HEK293 (cell line): ENCODE measurements at regions not wholly inside any gene's neighbourhood (a gene's known extent, or its start where the extent isn't known, plus 50 kb on each side); places are given as distances from the start of the nearest gene placed in this dataset.

ENCODE experiments used
- BCL11B ChIP-seq: fragments of 450-650 bp; formaldehyde crosslinking; IDR thresholded peaks from 2 replicates; pipeline ENCODE4 v1.5.1; 2016; ENCODE audit warnings: low read depth, missing biosample characterization, missing genetic modification characterization
- GFI1B ChIP-seq: fragments of 450-650 bp; formaldehyde crosslinking; IDR thresholded peaks from 2 replicates; pipeline ENCODE4 v1.5.1; 2016; ENCODE audit warnings: missing biosample characterization, missing genetic modification characterization
- KLF1 ChIP-seq: fragments of 450-650 bp; formaldehyde crosslinking; IDR thresholded peaks from 2 replicates; pipeline ENCODE4 v1.5.1; 2016; ENCODE audit warnings: missing biosample characterization, missing genetic modification characterization
- KLF16 ChIP-seq: fragments of 450-650 bp; formaldehyde crosslinking; IDR thresholded peaks from 2 replicates; pipeline ENCODE4 v1.5.1; 2017; ENCODE audit warnings: missing biosample characterization, missing genetic modification characterization
- MEIS1 ChIP-seq: sonication (generic); formaldehyde crosslinking; IDR thresholded peaks from 2 replicates; pipeline ENCODE4 v1.8.1; 2022; ENCODE audit warnings: missing genetic modification reagents, mild to moderate bottlenecking, borderline replicate concordance
- YY1 ChIP-seq: fragments of 450-650 bp; formaldehyde crosslinking; IDR thresholded peaks from 2 replicates; pipeline ENCODE4 v1.5.1; 2018; ENCODE audit warnings: missing biosample characterization, missing genetic modification characterization
- ZBTB17 ChIP-seq: fragments of 450-650 bp; formaldehyde crosslinking; IDR thresholded peaks from 2 replicates; pipeline ENCODE4 v1.5.1; 2016; ENCODE audit warnings: missing biosample characterization, missing genetic modification characterization
- ZBTB8A ChIP-seq: fragments of 450-650 bp; formaldehyde crosslinking; IDR thresholded peaks from 2 replicates; pipeline ENCODE4 v1.5.1; 2016; ENCODE audit warnings: missing biosample characterization, missing genetic modification characterization
- ZIC2 ChIP-seq: fragments of 450-650 bp; formaldehyde crosslinking; IDR thresholded peaks from 2 replicates; pipeline ENCODE4 v1.5.1; 2016; ENCODE audit warnings: missing biosample characterization, missing genetic modification characterization
- ZNF10 ChIP-seq: fragments of 450-650 bp; formaldehyde crosslinking; IDR thresholded peaks from 2 replicates; pipeline ENCODE4 v1.5.1; 2017; ENCODE audit warnings: missing biosample characterization, missing genetic modification characterization
- ZNF146 ChIP-seq: fragments of 450-650 bp; formaldehyde crosslinking; IDR thresholded peaks from 2 replicates; pipeline ENCODE4 v1.5.1; 2016; ENCODE audit warnings: missing biosample characterization, missing genetic modification characterization
- ZNF184 ChIP-seq: fragments of 450-650 bp; IDR thresholded peaks from 2 replicates; pipeline ENCODE4 v1.5.1; 2018; ENCODE audit warnings: missing biosample characterization, mild to moderate bottlenecking, missing genetic modification characterization
- ZNF211 ChIP-seq: fragments of 450-650 bp; formaldehyde crosslinking; IDR thresholded peaks from 2 replicates; pipeline ENCODE4 v1.5.1; 2016; ENCODE audit warnings: low read depth, missing biosample characterization, missing genetic modification characterization
- ZNF274 ChIP-seq, 2 experiments: fragments of 200-500 bp in 1 of 2; fragments of 450-650 bp in 1 of 2; sonication (Bioruptor generic) in 1 of 2; formaldehyde crosslinking in 1 of 2; IDR thresholded peaks; 2 replicates each; pipeline versions ENCODE4 v1.5.1 to v1.6.1; 2014 to 2016; ENCODE audit warnings: borderline replicate concordance in 1 of 2, inconsistent platforms in 1 of 2, low read length in 1 of 2, missing biosample characterization in 1 of 2, missing genetic modification characterization in 1 of 2
- ZNF341 ChIP-seq: fragments of 450-650 bp; formaldehyde crosslinking; IDR thresholded peaks from 2 replicates; pipeline ENCODE4; 2016; ENCODE audit warnings: low read depth, missing biosample characterization, missing genetic modification characterization
- ZNF37A ChIP-seq: fragments of 450-650 bp; IDR thresholded peaks from 2 replicates; pipeline ENCODE4 v1.5.1; 2018; ENCODE audit warnings: missing biosample characterization, missing genetic modification characterization
- ZNF423 ChIP-seq: fragments of 450-650 bp; formaldehyde crosslinking; IDR thresholded peaks from 2 replicates; pipeline ENCODE4 v1.5.1; 2016; ENCODE audit warnings: missing biosample characterization, missing genetic modification characterization
- ZNF510 ChIP-seq: fragments of 450-650 bp; formaldehyde crosslinking; IDR thresholded peaks from 2 replicates; pipeline ENCODE4 v1.5.1; 2018; ENCODE audit warnings: mild to moderate bottlenecking, missing genetic modification characterization, missing biosample characterization; ENCODE audit not compliant: insufficient replicate concordance
- ZNF529 ChIP-seq: fragments of 450-650 bp; formaldehyde crosslinking; IDR thresholded peaks from 2 replicates; pipeline ENCODE4 v1.5.1; 2017; ENCODE audit warnings: missing genetic modification characterization, missing biosample characterization; ENCODE audit not compliant: insufficient replicate concordance
- ZNF548 ChIP-seq: fragments of 450-650 bp; formaldehyde crosslinking; IDR thresholded peaks from 2 replicates; pipeline ENCODE4 v1.5.1; 2016; ENCODE audit warnings: missing biosample characterization, missing genetic modification characterization
- ZNF555 ChIP-seq: fragments of 450-650 bp; formaldehyde crosslinking; conservative IDR thresholded peaks from 2 replicates; pipeline ENCODE4 v1.5.1; 2017; ENCODE audit warnings: missing biosample characterization, mild to moderate bottlenecking, missing genetic modification characterization, inconsistent platforms
- ZNF626 ChIP-seq: fragments of 450-650 bp; sonication (Bioruptor Pico); formaldehyde crosslinking; IDR thresholded peaks from 2 replicates; pipeline ENCODE4 v1.5.1; 2018; ENCODE audit warnings: missing biosample characterization, missing genetic modification characterization, inconsistent platforms
- ZNF660 ChIP-seq: fragments of 450-650 bp; IDR thresholded peaks from 2 replicates; pipeline ENCODE4 v1.5.1; 2018; ENCODE audit warnings: missing biosample characterization, mild to moderate bottlenecking, missing genetic modification characterization
- ZNF670 ChIP-seq: fragments of 450-650 bp; formaldehyde crosslinking; IDR thresholded peaks from 2 replicates; pipeline ENCODE4 v1.5.1; 2016; ENCODE audit warnings: missing biosample characterization, missing genetic modification characterization, low read depth
- ZNF677 ChIP-seq: fragments of 450-650 bp; IDR thresholded peaks from 2 replicates; pipeline ENCODE4 v1.5.0; 2018; ENCODE audit warnings: missing biosample characterization, mild to moderate bottlenecking, missing genetic modification characterization, moderate library complexity
- ZNF777 ChIP-seq: fragments of 450-650 bp; formaldehyde crosslinking; IDR thresholded peaks from 2 replicates; pipeline ENCODE4 v1.5.1; 2017; ENCODE audit warnings: missing biosample characterization, missing genetic modification characterization, borderline replicate concordance
- ZSCAN23 ChIP-seq: fragments of 450-650 bp; formaldehyde crosslinking; IDR thresholded peaks from 2 replicates; pipeline ENCODE4 v1.5.1; 2016; ENCODE audit warnings: missing biosample characterization, missing genetic modification characterization
- TF ChIP-seq, protein P1 (sequence below): fragments of 450-650 bp; formaldehyde crosslinking; IDR thresholded peaks from 2 replicates; pipeline ENCODE4 v1.5.1; 2016; ENCODE audit warnings: missing biosample characterization, missing genetic modification characterization, low read depth
- TF ChIP-seq, protein P2 (sequence below): fragments of 450-650 bp; formaldehyde crosslinking; IDR thresholded peaks from 2 replicates; pipeline ENCODE4 v1.5.1; 2016; ENCODE audit warnings: missing biosample characterization, missing genetic modification characterization
- TF ChIP-seq, protein P3 (sequence below): fragments of 450-650 bp; formaldehyde crosslinking; IDR thresholded peaks from 2 replicates; pipeline ENCODE4 v1.5.1; 2016; ENCODE audit warnings: missing biosample characterization, missing genetic modification characterization, low read depth
- TF ChIP-seq, protein P4 (sequence below): fragments of 450-650 bp; formaldehyde crosslinking; IDR thresholded peaks from 2 replicates; pipeline ENCODE4 v1.5.1; 2016; ENCODE audit warnings: missing biosample characterization, missing genetic modification characterization
- TF ChIP-seq, protein P5 (sequence below): fragments of 450-650 bp; formaldehyde crosslinking; IDR thresholded peaks from 2 replicates; pipeline ENCODE4 v1.5.1; 2016; ENCODE audit warnings: missing biosample characterization, missing genetic modification characterization, borderline replicate concordance

DNA sequence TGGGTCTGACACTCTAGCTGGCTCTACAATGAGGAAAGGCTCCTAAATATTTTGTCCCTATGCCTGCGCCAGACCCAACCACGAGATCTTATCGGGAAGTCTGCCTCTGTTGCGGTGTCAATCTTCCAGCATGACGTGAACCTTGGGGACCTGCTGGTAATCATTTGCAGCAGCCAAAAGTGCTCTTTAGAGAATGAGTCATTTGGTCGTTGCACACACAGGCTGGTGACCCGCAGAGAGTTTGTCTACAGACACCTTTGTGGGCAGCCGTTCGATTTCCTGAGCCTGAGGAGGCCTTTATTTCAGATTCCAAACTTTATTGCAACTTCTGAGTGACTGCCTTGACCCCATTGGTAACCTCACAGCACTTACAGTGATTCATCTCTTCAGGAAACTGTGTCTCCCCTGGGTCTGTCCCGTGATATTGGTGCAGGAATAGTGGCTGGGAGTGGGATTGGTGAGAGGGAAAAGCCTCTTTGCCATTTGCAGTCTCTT, 326.1 kb downstream of the NSG2 start (continued):
- TF ChIP-seq, protein P1, sequence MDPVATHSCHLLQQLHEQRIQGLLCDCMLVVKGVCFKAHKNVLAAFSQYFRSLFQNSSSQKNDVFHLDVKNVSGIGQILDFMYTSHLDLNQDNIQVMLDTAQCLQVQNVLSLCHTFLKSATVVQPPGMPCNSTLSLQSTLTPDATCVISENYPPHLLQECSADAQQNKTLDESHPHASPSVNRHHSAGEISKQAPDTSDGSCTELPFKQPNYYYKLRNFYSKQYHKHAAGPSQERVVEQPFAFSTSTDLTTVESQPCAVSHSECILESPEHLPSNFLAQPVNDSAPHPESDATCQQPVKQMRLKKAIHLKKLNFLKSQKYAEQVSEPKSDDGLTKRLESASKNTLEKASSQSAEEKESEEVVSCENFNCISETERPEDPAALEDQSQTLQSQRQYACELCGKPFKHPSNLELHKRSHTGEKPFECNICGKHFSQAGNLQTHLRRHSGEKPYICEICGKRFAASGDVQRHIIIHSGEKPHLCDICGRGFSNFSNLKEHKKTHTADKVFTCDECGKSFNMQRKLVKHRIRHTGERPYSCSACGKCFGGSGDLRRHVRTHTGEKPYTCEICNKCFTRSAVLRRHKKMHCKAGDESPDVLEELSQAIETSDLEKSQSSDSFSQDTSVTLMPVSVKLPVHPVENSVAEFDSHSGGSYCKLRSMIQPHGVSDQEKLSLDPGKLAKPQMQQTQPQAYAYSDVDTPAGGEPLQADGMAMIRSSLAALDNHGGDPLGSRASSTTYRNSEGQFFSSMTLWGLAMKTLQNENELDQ (tag by site-specific recombination), result no peak
- TF ChIP-seq ZNF510 (tag by site-specific recombination) (no peak), ZNF548 (tag by site-specific recombination) (no peak), ZNF777 (tag by site-specific recombination) (no peak), ZNF146 (peak; percentile 62), BCL11B (no peak), KLF1 (tag by site-specific recombination) (no peak), ZNF184 (tag by site-specific recombination) (peak; percentile 89), ZSCAN23 (peak; percentile 94), ZNF555 (no peak), ZNF626 (tag by site-specific recombination) (no peak), ZNF660 (tag by site-specific recombination) (peak; percentile 99), ZNF341 (tag by site-specific recombination) (no peak; the same call in 1 of the 2 replicates), ZNF274 (IDR thresholded peaks at IDR 0.05; ENCODE audit: low read length) (no peak), ZNF274 (tag by site-specific recombination; IDR thresholded peaks at IDR 0.05; ENCODE audit: borderline replicate concordance) (no peak), KLF16 (tag by site-specific recombination) (no peak), ZBTB17 (tag by site-specific recombination) (peak; percentile 63), ZIC2 (tag by site-specific recombination) (peak; percentile 99), ZNF423 (no peak), ZNF529 (no peak), ZNF211 (tag by site-specific recombination) (no peak), ZNF677 (tag by site-specific recombination) (no peak), YY1 (no peak), ZNF10 (tag by site-specific recombination) (no peak), MEIS1 (peak; percentile 48; the same call in 1 of the 2 replicates), ZNF670 (tag by site-specific recombination) (no peak), GFI1B (tag by site-specific recombination) (peak; percentile 68; the same call in 1 of the 2 replicates), ZBTB8A (tag by site-specific recombination) (peak; percentile 42; the same call in 1 of the 2 replicates), ZNF37A (tag by site-specific recombination) (no peak)
- TF ChIP-seq, protein P2, sequence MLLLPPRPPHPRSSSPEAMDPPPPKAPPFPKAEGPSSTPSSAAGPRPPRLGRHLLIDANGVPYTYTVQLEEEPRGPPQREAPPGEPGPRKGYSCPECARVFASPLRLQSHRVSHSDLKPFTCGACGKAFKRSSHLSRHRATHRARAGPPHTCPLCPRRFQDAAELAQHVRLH (tag by site-specific recombination), result no peak
- TF ChIP-seq, protein P3, sequence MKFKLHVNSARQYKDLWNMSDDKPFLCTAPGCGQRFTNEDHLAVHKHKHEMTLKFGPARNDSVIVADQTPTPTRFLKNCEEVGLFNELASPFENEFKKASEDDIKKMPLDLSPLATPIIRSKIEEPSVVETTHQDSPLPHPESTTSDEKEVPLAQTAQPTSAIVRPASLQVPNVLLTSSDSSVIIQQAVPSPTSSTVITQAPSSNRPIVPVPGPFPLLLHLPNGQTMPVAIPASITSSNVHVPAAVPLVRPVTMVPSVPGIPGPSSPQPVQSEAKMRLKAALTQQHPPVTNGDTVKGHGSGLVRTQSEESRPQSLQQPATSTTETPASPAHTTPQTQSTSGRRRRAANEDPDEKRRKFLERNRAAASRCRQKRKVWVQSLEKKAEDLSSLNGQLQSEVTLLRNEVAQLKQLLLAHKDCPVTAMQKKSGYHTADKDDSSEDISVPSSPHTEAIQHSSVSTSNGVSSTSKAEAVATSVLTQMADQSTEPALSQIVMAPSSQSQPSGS (tag by site-specific recombination), result peak; percentile 90
- TF ChIP-seq, protein P4, sequence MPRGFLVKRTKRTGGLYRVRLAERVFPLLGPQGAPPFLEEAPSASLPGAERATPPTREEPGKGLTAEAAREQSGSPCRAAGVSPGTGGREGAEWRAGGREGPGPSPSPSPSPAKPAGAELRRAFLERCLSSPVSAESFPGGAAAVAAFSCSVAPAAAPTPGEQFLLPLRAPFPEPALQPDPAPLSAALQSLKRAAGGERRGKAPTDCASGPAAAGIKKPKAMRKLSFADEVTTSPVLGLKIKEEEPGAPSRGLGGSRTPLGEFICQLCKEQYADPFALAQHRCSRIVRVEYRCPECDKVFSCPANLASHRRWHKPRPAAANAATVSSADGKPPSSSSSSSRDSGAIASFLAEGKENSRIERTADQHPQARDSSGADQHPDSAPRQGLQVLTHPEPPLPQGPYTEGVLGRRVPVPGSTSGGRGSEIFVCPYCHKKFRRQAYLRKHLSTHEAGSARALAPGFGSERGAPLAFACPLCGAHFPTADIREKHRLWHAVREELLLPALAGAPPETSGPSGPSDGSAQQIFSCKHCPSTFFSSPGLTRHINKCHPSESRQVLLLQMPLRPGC (tag by site-specific recombination), result peak; percentile 93
- TF ChIP-seq, protein P5, sequence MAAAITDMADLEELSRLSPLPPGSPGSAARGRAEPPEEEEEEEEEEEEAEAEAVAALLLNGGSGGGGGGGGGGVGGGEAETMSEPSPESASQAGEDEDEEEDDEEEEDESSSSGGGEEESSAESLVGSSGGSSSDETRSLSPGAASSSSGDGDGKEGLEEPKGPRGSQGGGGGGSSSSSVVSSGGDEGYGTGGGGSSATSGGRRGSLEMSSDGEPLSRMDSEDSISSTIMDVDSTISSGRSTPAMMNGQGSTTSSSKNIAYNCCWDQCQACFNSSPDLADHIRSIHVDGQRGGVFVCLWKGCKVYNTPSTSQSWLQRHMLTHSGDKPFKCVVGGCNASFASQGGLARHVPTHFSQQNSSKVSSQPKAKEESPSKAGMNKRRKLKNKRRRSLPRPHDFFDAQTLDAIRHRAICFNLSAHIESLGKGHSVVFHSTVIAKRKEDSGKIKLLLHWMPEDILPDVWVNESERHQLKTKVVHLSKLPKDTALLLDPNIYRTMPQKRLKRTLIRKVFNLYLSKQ, result no peak
